Stimulated activated naive CD8-positive, alpha-beta T cell treated with anti-CD3 and anti-CD28 coated beads, Interleukin-15, Interleukin-2, amounts not matched to agents 100 ng/mL and 50 ng/mL, for 24 hours (primary cell): ENCODE measurements at regions not wholly inside any gene's neighbourhood (a gene's known extent, or its start where the extent isn't known, plus 50 kb on each side); places are given as distances from the start of the nearest gene placed in this dataset.

Experiments
- H3K27ac Mint-ChIP-seq: one replicate; pipeline ENCODE4 v1.8.0; 2021; ENCODE audit warnings: mild to moderate bottlenecking, mixed read lengths
- H3K27me3 Mint-ChIP-seq: one replicate; pipeline ENCODE4 v1.8.0; 2021; ENCODE audit warnings: mixed read lengths
- H3K36me3 Mint-ChIP-seq: one replicate; pipeline ENCODE4 v1.8.0; 2021; ENCODE audit warnings: low read depth, mixed read lengths
- H3K4me1 Mint-ChIP-seq: one replicate; pipeline ENCODE4 v1.8.0; 2021; ENCODE audit warnings: low read depth, mixed read lengths
- H3K4me3 Mint-ChIP-seq: one replicate; pipeline ENCODE4 v1.8.0; 2021; ENCODE audit warnings: mild to moderate bottlenecking, mixed read lengths
- H3K9me3 Mint-ChIP-seq: one replicate; pipeline ENCODE4 v1.8.0; 2021; ENCODE audit warnings: mixed read lengths

DNA sequence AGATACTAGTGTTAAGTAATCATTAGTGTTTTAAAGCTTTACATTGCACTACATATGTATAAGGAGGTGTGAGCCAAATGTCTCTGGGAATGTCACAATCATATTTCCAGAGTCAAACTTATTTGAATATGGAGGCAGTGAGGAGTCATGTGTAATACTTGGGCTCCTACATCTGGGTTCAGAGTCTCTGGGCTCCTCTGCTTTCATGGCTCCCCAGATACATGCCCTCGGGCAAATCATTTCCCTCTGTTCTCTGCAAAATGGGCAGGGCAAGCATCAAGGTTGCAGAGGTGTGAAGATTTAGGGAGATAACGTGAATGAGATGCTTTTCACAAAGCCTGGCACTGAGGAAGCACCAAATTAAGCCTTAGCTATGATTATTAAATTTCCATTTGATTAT is 138.3 kb upstream of the SGK1 start:
- no peak overlapping the region for H3K27ac Mint-ChIP-seq
- H3K9me3 Mint-ChIP-seq = no peaks in the 10 kb centered on the region
- H3K4me1 Mint-ChIP-seq = peaks cover 3% of the 10 kb centered on the region

DNA sequence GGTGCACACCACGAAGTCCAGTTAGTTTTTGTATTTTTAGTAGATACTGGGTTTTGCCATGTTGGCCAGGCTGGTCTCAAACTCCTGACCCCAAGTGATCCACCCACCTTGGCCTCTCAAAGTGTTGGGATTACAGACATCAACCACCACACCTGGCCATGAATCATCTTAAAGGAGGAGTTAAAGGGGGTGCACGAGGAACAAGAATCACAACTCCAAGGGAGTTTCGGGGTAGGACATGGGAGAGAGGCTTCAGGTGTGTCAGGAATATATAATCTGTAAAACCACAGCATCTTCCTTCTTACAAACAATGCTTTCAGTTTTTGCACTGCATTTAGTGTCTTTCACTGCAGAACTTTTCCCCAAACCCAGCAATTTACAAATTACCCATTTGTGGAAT is 137.4 kb upstream of the SGK1 start:
- no peaks in the 10 kb centered on the region for H3K27me3 Mint-ChIP-seq
- no peak overlapping the region for H3K27ac Mint-ChIP-seq
- H3K9me3 Mint-ChIP-seq = no peaks in the 10 kb centered on the region
- no peaks in the 10 kb centered on the region for H3K36me3 Mint-ChIP-seq
- H3K4me3 Mint-ChIP-seq = no peak overlapping the region
- H3K4me1 Mint-ChIP-seq = peaks cover 3% of the 10 kb centered on the region

More for the DNA sequence above, 138.3 kb upstream of the SGK1 start:
- H3K4me3 Mint-ChIP-seq = no peak overlapping the region
- no peaks in the 10 kb centered on the region for H3K36me3 Mint-ChIP-seq
- H3K27me3 Mint-ChIP-seq = no peaks in the 10 kb centered on the region

DNA sequence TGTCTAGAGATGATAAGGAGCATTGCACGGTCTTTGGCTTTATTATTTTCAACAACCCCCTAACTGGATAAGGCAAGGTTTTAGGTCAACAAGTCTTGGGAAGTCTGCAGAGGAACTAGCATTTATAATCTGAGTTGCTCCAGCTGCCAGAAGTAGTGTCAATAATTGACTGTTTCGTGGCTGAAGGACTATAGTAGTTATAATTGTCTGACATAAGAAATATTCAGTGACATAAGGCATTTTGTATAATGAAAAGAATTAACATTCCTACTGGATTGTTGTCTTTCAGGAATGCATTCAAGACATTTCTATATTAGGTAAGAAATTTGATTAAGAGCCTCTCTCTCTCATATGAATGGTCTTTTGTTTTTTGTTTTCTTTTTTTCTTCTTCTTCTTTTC is 136.9 kb upstream of the SGK1 start:
- Mint-ChIP-seq H3K27ac (no peak overlapping the region), H3K4me3 (no peak overlapping the region), H3K4me1 (peaks cover 3% of the 10 kb centered on the region), H3K9me3 (no peaks in the 10 kb centered on the region), H3K27me3 (no peaks in the 10 kb centered on the region), H3K36me3 (no peaks in the 10 kb centered on the region)

GRCh38 chr6:134453792-134454510 is 136.0 kb upstream of the SGK1 start:
- no peaks in the 10 kb centered on the region for H3K27me3 Mint-ChIP-seq

GRCh38 chr6:134452906-134453305 is 135.0 kb upstream of the SGK1 start:
- Mint-ChIP-seq H3K9me3 (no peaks in the 10 kb centered on the region), H3K27me3 (no peaks in the 10 kb centered on the region), H3K4me1 (peaks cover 7% of the 10 kb centered on the region), H3K4me3 (no peak overlapping the region), H3K36me3 (no peaks in the 10 kb centered on the region), H3K27ac (no peak overlapping the region)

More at GRCh38 chr6:134453792-134454510, 136.0 kb upstream of the SGK1 start:
- H3K4me1 Mint-ChIP-seq = peaks cover 3% of the 10 kb centered on the region
- no peaks in the 10 kb centered on the region for H3K36me3 Mint-ChIP-seq
- no peaks in the 10 kb centered on the region for H3K9me3 Mint-ChIP-seq
- H3K4me3 Mint-ChIP-seq = no peak overlapping the region
- H3K27ac Mint-ChIP-seq = no peak overlapping the region

- Mint-ChIP-seq H3K36me3 (no peaks in the 10 kb centered on the region), H3K27me3 (no peaks in the 10 kb centered on the region), H3K4me3 (no peak overlapping the region), H3K4me1 (peaks cover 19% of the 10 kb centered on the region), H3K9me3 (no peaks in the 10 kb centered on the region), H3K27ac (no peak overlapping the region)
Observed at GRCh38 chr6:134451529-134451928, 133.6 kb upstream of the SGK1 start.

GRCh38 chr6:134449781-134450180 is 131.9 kb upstream of the SGK1 start:
- no peak overlapping the region for H3K27ac Mint-ChIP-seq
- H3K27me3 Mint-ChIP-seq = no peaks in the 10 kb centered on the region
- H3K36me3 Mint-ChIP-seq = no peaks in the 10 kb centered on the region
- no peaks in the 10 kb centered on the region for H3K9me3 Mint-ChIP-seq
- no peak overlapping the region for H3K4me3 Mint-ChIP-seq
- H3K4me1 Mint-ChIP-seq = peaks cover 17% of the 10 kb centered on the region

DNA sequence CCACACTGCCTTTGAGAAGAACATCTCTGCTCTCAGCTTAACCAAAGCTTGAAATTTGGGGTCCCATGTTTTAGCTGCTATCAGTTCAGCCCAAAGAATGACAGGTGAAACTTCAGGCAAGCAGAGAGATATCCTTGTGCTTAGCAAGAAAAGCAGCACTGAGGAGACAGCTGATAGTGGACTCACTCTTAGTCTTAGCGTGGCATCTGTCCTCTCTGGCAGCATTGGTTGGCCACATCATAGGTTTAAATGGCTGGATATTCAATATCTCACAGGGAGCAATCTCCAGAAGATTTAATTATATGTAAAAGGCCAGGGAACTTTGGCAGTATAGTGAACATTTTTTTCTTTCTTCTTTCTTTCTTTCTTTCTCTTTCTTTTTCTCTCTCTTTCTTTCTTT is 131.1 kb upstream of the SGK1 start:
- H3K27ac Mint-ChIP-seq = no peak overlapping the region
- no peaks in the 10 kb centered on the region for H3K27me3 Mint-ChIP-seq
- no peaks in the 10 kb centered on the region for H3K9me3 Mint-ChIP-seq

GRCh38 chr6:134447883-134448387 is 130.0 kb upstream of the SGK1 start:
- H3K27me3 Mint-ChIP-seq = no peaks in the 10 kb centered on the region
- H3K36me3 Mint-ChIP-seq = no peaks in the 10 kb centered on the region
- no peak overlapping the region for H3K4me3 Mint-ChIP-seq
- no peaks in the 10 kb centered on the region for H3K9me3 Mint-ChIP-seq
- H3K27ac Mint-ChIP-seq = no peak overlapping the region
- H3K4me1 Mint-ChIP-seq = peaks cover 17% of the 10 kb centered on the region

More for the DNA sequence above, 131.1 kb upstream of the SGK1 start:
- peaks cover 17% of the 10 kb centered on the region for H3K4me1 Mint-ChIP-seq
- no peaks in the 10 kb centered on the region for H3K36me3 Mint-ChIP-seq
- no peak overlapping the region for H3K4me3 Mint-ChIP-seq

GRCh38 chr6:134447423-134447822 is 129.5 kb upstream of the SGK1 start:
- Mint-ChIP-seq H3K36me3 (no peaks in the 10 kb centered on the region), H3K27me3 (no peaks in the 10 kb centered on the region), H3K4me1 (peaks cover 17% of the 10 kb centered on the region), H3K9me3 (no peaks in the 10 kb centered on the region), H3K27ac (no peak overlapping the region), H3K4me3 (no peak overlapping the region)

GRCh38 chr6:134446896-134447295 is 129.0 kb upstream of the SGK1 start:
- H3K36me3 Mint-ChIP-seq = no peaks in the 10 kb centered on the region
- H3K27me3 Mint-ChIP-seq = no peaks in the 10 kb centered on the region
- peak overlapping the region; percentile 2 for H3K27ac Mint-ChIP-seq
- no peaks in the 10 kb centered on the region for H3K9me3 Mint-ChIP-seq
- no peak overlapping the region for H3K4me3 Mint-ChIP-seq
- peaks cover 17% of the 10 kb centered on the region for H3K4me1 Mint-ChIP-seq

DNA sequence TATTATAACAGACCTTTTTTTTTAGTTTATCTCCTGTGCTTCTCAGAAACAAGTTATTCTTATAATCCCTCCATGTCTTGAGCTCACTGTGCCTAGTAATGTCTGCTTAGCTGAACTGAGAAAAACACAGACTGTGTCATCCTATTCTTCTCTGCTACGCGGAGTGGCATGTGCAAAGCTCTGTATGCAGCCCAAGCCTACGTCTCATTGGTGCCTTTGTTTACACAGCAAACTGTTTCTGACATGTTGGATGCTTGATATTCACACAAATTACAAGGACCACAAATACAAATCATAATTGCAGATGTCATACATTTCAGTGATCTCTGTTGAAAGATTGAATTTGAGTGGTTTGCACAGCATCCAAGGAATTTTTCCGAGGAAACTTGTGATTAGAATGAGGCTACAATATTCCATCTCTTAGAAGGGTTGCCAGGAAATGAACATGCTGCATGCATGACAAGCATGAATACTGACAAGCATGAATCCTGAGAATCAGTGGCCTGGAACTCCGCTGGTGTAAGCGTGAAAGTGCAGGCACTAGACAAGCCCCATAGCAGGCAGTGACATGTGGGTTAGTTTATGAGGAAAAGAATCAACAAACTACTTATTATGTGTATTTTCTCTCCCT is 128.4 kb upstream of the SGK1 start:
- Mint-ChIP-seq H3K9me3 (no peaks in the 10 kb centered on the region), H3K36me3 (no peaks in the 10 kb centered on the region), H3K4me3 (no peak overlapping the region), H3K27ac (peak overlapping the region; percentile 2), H3K27me3 (no peaks in the 10 kb centered on the region), H3K4me1 (peaks cover 17% of the 10 kb centered on the region)

DNA sequence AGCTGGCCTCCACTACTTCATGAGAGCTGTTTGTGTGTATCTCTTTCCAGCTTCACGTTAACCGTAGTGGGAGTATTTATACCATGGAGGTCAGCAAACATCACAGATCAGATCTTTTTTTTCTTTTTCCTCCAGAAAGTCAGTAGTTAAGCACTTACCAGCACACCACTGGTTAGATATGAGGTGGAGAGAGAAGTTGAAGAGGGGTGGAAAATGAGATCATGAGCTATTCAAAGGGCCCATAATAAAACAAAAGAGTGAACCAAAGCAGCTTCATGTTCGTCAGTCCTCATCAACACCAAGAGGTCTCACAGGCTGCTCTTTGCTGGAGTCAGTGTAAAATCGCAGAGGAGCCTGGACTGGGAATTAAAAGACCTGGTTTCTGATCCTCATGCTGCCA is 125.1 kb upstream of the SGK1 start:
- Mint-ChIP-seq H3K27me3 (no peaks in the 10 kb centered on the region), H3K36me3 (no peaks in the 10 kb centered on the region), H3K4me1 (peaks cover 17% of the 10 kb centered on the region), H3K4me3 (no peak overlapping the region), H3K9me3 (no peaks in the 10 kb centered on the region), H3K27ac (no peak overlapping the region)

DNA sequence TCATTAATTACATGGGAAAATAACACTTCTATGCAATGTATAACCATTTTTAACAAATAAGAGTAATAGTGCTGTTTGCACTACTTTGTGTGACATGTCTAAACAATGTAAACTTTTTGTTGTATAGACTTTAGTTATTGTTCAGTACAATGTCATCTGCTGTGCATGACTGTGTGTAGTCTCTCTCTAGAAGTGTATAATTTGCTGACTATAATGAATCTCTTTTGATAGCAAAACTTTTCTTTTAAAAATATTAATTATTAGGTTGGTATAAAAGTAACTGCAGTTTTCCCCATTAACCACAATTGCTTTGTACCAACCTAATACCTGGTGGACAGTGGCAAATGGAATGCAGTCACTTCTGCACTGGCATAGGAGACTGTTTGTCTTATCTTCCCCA is 124.2 kb upstream of the SGK1 start:
- H3K4me3 Mint-ChIP-seq = no peak overlapping the region
- H3K9me3 Mint-ChIP-seq = no peaks in the 10 kb centered on the region
- H3K27me3 Mint-ChIP-seq = no peaks in the 10 kb centered on the region
- no peak overlapping the region for H3K27ac Mint-ChIP-seq
- no peaks in the 10 kb centered on the region for H3K36me3 Mint-ChIP-seq
- H3K4me1 Mint-ChIP-seq = peaks cover 18% of the 10 kb centered on the region

- Mint-ChIP-seq H3K9me3 (no peaks in the 10 kb centered on the region), H3K4me1 (peaks cover 31% of the 10 kb centered on the region), H3K27ac (no peak overlapping the region), H3K4me3 (no peak overlapping the region), H3K27me3 (no peaks in the 10 kb centered on the region), H3K36me3 (no peaks in the 10 kb centered on the region)
Observed at GRCh38 chr6:134438837-134439236, 120.9 kb upstream of the SGK1 start.
